IPS-20b (cell line): ENCODE measurements at regions not wholly inside any gene's neighbourhood (a gene's known extent, or its start where the extent isn't known, plus 50 kb on each side); places are given as distances from the start of the nearest gene placed in this dataset.

Experiments
- H3K27ac ChIP-seq: one replicate; pipeline ENCODE4 v1.5.1; 2013; ENCODE audit warnings: low read length
- H3K27me3 ChIP-seq: 2 replicates; pipeline ENCODE4 v1.6.1; 2013; ENCODE audit warnings: mild to moderate bottlenecking, low read length, inconsistent platforms; ENCODE audit not compliant: insufficient read depth
- H3K36me3 ChIP-seq: 2 replicates; pipeline ENCODE4 v1.6.1; 2013; ENCODE audit warnings: low read depth, mild to moderate bottlenecking, inconsistent platforms, low read length, moderate library complexity; ENCODE audit not compliant: insufficient read depth
- H3K4me1 ChIP-seq: 2 replicates; pipeline ENCODE4 v1.6.1; 2013; ENCODE audit warnings: mild to moderate bottlenecking, control low read depth, inconsistent platforms, low read length, moderate library complexity; ENCODE audit not compliant: insufficient read depth
- H3K4me3 ChIP-seq: 2 replicates; pipeline ENCODE4 v1.5.1; 2013; ENCODE audit warnings: mild to moderate bottlenecking, low read length, inconsistent platforms
- H3K9ac ChIP-seq: 2 replicates; pipeline ENCODE4 v1.6.1; 2013; ENCODE audit warnings: low read depth, mild to moderate bottlenecking, inconsistent platforms, low read length, moderate library complexity
- H3K9me3 ChIP-seq: 2 replicates; pipeline ENCODE4 v1.6.1; 2013; ENCODE audit warnings: mild to moderate bottlenecking, low read depth, low read length, inconsistent platforms; ENCODE audit not compliant: insufficient read depth

DNA sequence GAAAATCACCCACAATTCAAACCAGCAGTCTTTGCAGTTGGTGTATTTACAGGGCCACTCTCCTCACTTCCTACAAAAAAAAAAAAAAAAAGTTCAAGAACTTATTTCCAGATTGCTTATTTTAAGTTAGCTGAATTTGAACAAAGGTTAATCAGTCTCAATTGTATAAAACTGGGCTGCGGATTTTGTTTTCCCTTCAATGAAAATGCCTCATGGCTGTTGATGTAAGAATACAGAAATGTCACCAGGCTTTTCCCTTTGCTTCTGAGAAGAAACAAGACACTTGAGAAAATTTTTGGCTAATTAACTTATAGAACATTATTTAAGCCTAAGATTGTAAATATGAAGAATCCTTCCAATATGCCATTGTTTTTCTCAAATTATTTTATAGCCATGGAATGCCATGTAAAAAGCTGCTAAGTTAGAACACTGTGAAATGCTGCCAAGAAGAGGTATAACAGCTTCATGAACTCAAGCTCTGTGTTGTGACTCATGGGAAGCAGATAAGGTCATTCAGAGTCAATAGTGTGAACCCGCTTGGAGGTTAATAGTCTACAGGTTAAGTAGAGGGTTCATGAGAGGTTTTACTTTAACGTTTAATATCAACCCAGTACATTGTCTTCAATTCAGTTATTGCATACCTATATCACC, 84.3 kb upstream of the ABI3BP start:
- Histone ChIP-seq H3K4me3 (no peak overlapping the region), H3K27me3 (no peaks in the 10 kb centered on the region), H3K4me1 (no peaks in the 10 kb centered on the region), H3K9ac (no peak overlapping the region), H3K36me3 (no peaks in the 10 kb centered on the region), H3K9me3 (no peaks in the 10 kb centered on the region), H3K27ac (no peak overlapping the region)

DNA sequence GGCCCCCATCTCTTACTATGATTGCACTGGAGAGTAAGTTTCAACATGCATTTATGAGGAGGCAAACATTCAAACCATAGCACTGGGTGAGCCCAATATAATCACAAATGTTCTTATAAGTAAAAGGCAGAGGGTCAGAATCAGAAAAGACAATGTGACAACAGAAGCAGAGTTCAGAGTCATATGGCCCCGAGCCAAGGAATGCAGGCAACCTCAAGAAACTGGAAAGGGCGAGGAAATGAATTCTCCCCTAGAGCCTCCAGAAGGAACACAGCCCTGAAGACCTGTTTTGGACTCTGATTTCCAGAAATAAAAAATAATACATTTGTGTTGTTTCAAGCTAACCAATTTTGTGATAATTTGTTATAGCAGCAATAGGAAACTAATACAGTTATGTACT, 81.3 kb upstream of the ABI3BP start:
- H3K27ac ChIP-seq, result no peak overlapping the region

DNA sequence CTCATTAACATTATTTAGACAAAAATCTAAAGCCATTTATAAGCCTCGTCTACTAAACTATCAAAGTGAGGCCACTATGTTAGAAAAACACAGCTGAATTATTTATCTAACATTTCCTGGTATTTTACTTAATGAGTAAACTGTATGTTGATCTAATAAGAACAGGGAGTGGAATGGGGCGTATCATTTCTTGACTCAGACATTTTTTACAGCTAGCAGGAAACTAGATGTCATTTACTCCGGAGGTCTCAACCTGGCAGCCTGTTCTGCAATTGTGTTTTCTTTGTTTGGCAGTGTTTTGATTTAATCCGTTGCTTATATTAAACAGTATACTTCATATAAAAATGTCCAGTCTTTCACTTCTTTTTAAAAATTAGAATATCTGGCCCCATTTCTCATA, 79.1 kb upstream of the ABI3BP start:
- Histone ChIP-seq H3K9me3 (no peaks in the 10 kb centered on the region), H3K36me3 (no peaks in the 10 kb centered on the region), H3K27ac (no peak overlapping the region), H3K27me3 (no peaks in the 10 kb centered on the region), H3K4me3 (no peak overlapping the region), H3K4me1 (no peaks in the 10 kb centered on the region), H3K9ac (no peak overlapping the region)

More for the DNA sequence above, 81.3 kb upstream of the ABI3BP start:
- H3K4me3 ChIP-seq, result no peak overlapping the region
- H3K4me1 ChIP-seq, result no peaks in the 10 kb centered on the region
- H3K27me3 ChIP-seq, result no peaks in the 10 kb centered on the region
- H3K9ac ChIP-seq, result no peak overlapping the region
- no peaks in the 10 kb centered on the region for H3K36me3 ChIP-seq
- H3K9me3 ChIP-seq, result no peaks in the 10 kb centered on the region

DNA sequence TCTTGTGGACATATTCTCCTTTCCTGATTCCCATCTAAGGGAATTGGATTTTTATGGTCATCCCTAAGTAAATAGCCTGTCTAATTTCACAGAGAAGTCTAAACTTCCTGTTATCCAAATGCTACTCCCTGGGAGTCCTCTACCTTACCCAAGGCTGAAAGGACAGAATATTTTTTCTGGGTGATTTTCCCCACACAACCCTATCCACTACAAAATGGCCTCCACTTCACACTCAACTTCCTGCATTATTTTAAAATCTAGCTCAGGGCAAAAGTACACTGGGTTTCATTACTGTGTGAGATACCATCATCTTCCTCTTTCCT, 77.5 kb upstream of the ABI3BP start:
- Histone ChIP-seq H3K9ac (no peak overlapping the region), H3K27ac (no peak overlapping the region), H3K9me3 (no peaks in the 10 kb centered on the region), H3K4me1 (no peaks in the 10 kb centered on the region), H3K36me3 (no peaks in the 10 kb centered on the region), H3K27me3 (no peaks in the 10 kb centered on the region), H3K4me3 (no peak overlapping the region)

DNA sequence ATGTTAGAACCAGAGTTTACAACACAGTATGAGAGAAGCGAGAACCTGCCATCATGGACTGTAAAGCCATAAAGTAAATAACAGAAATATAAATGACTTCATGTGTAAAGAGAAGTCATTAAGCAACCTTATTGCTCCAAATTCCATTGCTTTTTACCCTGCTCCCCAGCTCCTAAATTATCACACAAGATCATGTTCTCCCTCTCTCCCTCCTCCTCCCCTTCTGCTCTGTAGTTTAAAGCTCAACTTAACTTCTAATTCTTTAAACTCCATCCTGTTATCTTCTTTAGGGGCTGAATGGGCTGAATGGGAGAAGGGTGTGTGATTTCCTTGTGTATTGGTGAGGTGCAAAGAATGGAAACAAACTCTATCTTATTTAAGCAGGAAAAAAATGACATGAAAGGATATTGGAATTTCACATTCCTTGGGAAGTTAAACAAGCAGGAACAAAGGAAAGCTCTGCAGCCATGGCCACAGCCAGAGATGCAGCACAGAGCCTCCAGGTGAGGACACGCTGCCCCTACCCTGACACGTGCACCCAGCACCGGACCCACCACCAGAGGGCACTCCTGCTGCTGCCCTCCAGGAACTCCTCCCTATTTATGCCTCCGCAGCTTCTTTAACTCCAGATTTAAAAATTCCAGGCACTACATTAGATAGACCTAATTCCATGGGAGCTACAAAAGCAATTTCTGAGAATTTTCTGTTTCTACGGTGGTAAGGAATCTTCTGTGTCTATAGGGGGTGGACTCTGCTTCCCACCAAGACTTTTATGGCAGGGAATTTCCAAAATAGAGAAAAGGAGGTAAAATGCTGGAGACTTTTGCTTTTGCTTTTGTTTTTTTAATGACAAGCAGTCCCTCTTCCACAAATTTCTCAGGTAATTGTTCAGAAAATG, 76.9 kb upstream of the ABI3BP start:
- H3K9me3 ChIP-seq, result no peaks in the 10 kb centered on the region
- no peak overlapping the region for H3K4me3 ChIP-seq
- H3K4me1 ChIP-seq, result no peaks in the 10 kb centered on the region
- H3K36me3 ChIP-seq, result no peaks in the 10 kb centered on the region
- H3K27me3 ChIP-seq, result no peaks in the 10 kb centered on the region
- H3K9ac ChIP-seq, result peak overlapping the region; percentile 40; the same call in 1 of the 2 replicates
- H3K27ac ChIP-seq, result no peak overlapping the region

DNA sequence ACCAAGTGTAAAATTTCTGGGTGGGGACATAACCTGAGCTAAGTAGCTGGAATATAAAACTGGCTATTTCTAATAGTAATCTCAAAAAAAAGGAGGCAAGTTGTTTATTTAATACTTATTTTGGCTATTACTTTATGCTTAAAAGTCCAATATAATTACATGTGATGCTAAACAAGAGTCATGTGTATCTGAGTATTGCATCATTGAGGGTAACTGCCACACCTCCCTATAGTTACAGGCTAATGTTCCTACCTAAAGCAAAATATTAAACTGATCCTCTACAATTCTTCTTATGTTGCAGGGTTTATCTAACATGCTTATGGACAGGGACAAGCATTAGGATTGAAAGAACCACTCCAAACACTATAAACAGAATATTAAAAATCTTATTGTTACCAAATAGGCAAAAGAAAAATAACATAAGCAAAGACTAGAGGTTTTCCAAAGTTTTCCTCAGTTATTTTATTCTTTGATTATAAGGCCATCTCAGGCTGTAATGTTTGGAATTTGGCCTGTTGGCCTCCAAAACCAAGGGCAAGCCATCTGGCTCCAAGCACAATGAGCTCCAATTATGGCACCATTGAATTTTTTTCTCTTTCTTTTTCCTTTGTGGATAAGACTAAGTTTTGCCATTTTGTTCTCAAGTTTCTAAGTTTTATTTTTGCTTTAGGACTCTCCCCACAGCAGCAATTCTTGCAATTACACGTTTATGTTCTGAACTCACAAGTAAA, 75.8 kb upstream of the ABI3BP start:
- Histone ChIP-seq H3K4me1 (no peaks in the 10 kb centered on the region), H3K27ac (no peak overlapping the region), H3K4me3 (no peak overlapping the region), H3K9me3 (no peaks in the 10 kb centered on the region), H3K36me3 (no peaks in the 10 kb centered on the region), H3K27me3 (no peaks in the 10 kb centered on the region), H3K9ac (no peak overlapping the region)

DNA sequence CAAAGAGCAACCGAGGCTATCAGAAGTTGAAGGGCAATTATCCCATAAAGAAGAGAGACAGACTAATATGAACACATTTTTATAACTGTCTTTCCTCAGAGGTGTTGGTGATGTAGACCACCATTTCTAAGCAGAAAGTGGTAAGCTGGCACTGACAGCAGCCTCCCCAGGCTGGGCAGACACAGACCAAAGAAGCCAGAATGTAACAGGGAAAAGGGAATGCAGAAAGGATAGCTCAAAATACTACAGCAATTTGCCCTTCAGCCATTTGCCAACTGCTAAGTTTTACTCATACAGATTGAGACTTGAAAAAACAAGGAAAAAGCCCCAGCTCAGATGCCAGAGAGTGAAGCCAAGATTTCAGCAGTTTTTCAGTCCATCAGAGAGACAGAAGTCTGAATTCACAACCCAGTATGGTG, 73.5 kb upstream of the ABI3BP start:
- Histone ChIP-seq H3K36me3 (no peaks in the 10 kb centered on the region), H3K27ac (no peak overlapping the region), H3K4me1 (no peaks in the 10 kb centered on the region), H3K9me3 (no peaks in the 10 kb centered on the region), H3K4me3 (no peak overlapping the region), H3K9ac (no peak overlapping the region), H3K27me3 (no peaks in the 10 kb centered on the region)

DNA sequence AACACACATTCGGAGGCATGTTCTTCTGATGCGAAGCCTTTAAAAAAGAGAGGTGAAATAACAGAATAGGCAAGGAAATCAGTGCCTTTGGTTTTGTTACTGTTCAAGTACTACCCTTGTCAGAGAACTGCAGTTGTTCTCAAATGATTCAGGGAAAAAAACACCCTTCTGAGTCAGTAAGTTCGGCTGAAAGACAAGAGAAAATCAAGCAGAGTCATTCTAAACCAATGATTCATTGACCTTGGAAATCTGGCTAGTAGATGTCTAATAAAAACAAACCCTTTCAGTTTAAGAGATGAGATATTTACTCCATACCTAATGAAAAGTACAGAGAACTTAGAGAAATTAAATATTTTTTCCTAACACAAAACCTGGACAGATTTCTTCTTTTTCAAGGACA, 72.7 kb upstream of the ABI3BP start:
- Histone ChIP-seq H3K9ac (no peak overlapping the region), H3K27ac (no peak overlapping the region), H3K9me3 (no peaks in the 10 kb centered on the region), H3K4me3 (no peak overlapping the region), H3K4me1 (no peaks in the 10 kb centered on the region), H3K36me3 (no peaks in the 10 kb centered on the region), H3K27me3 (no peaks in the 10 kb centered on the region)

DNA sequence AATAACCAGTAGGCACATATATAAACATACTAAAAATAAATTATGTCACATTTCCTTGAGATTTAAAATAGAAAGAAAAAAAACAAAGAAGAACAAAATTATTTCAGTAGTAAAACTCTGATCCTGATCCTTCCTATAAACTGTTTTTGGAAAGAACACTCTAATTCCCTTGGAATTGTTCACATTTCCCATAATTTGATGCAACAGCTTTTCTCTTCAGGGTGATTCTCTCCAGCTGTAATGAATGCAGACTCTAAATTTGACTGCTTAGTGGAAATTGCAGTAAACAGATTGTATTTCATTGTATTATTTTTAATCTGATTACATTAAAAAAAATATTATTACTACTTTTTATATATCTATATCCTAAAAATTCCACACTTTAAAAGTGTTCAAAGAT, 70.2 kb upstream of the ABI3BP start:
- no peak overlapping the region for H3K27ac ChIP-seq
- no peaks in the 10 kb centered on the region for H3K27me3 ChIP-seq

DNA sequence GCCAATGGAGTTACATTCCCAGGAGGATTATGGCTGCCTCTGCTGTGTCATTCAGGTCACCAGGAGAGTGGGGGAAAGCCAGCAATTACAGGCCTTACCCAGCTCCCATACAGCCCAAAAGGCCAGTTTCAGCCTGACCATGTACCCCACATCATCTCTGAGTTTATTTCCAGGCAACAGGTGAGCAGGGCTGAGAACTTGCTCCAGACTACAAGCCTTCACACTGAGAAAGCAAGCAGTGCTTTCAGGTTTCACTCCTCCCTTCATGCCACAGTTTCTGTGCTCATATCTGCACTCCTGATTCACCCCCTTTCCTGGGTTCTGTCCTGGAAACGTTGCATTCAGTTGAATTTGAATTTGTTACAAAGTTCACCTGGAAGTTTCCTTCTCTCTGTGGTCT, 68.1 kb upstream of the ABI3BP start:
- no peak overlapping the region for H3K9ac ChIP-seq
- peaks cover 11% of the 10 kb centered on the region; the same call in 1 of the 2 replicates for H3K9me3 ChIP-seq
- H3K27me3 ChIP-seq, result no peaks in the 10 kb centered on the region
- no peak overlapping the region for H3K27ac ChIP-seq
- H3K36me3 ChIP-seq, result no peaks in the 10 kb centered on the region
- H3K4me3 ChIP-seq, result no peak overlapping the region
- no peaks in the 10 kb centered on the region for H3K4me1 ChIP-seq

More for the DNA sequence above, 70.2 kb upstream of the ABI3BP start:
- Histone ChIP-seq H3K36me3 (no peaks in the 10 kb centered on the region), H3K4me1 (no peaks in the 10 kb centered on the region), H3K9me3 (no peaks in the 10 kb centered on the region), H3K9ac (no peak overlapping the region), H3K4me3 (no peak overlapping the region)

DNA sequence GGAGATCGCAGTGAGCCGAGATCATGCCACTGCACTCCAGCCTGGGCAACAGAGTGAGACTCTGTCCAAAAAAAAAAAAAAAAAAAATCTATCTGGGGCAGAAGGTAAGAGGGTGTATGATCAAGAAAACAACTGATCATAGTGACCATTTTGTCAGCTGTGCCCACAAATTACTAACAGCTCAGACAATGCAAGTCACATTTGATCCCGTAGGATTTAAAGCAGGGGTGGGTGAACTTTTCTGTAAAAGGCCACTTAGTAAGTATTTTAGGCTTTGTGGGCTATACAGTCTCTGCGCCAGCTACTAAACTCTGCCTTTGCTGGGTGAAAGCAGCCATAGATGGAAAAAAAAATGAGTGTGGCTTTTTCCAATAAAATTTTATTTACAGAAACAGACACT, 57.6 kb upstream of the ABI3BP start:
- Histone ChIP-seq H3K9ac (no peak overlapping the region), H3K27me3 (no peaks in the 10 kb centered on the region), H3K4me3 (no peak overlapping the region), H3K9me3 (no peaks in the 10 kb centered on the region), H3K4me1 (no peaks in the 10 kb centered on the region), H3K27ac (no peak overlapping the region), H3K36me3 (no peaks in the 10 kb centered on the region)

DNA sequence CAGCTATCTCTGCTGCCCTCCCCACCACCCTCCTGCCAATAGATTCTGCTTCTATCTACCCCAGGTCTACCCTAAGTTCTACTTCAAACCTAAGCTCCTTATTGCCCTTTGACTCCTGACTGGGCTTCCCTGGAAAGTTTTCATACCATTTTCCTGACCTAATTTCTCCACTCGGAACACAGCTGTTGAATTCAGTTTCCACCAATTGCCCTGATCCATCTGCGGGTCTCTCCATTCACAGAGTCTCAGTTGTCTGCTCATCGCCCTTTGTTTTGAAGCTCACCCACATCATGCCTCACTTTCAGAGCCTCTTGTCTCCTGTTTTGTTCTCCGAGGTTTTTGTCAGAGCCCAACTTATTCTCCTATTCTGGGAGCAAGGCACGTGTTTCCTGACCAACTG, 56.8 kb upstream of the ABI3BP start:
- no peaks in the 10 kb centered on the region for H3K9me3 ChIP-seq
- H3K27ac ChIP-seq, result no peak overlapping the region
- no peaks in the 10 kb centered on the region for H3K36me3 ChIP-seq
- no peak overlapping the region for H3K9ac ChIP-seq
- H3K4me3 ChIP-seq, result no peak overlapping the region
- H3K4me1 ChIP-seq, result no peaks in the 10 kb centered on the region
- no peaks in the 10 kb centered on the region for H3K27me3 ChIP-seq
